ENCODE measurements at regions not wholly inside any gene's neighbourhood (a gene's known extent, or its start where the extent isn't known, plus 50 kb on each side); places are given as distances from the start of the nearest gene placed in this dataset.

DNA sequence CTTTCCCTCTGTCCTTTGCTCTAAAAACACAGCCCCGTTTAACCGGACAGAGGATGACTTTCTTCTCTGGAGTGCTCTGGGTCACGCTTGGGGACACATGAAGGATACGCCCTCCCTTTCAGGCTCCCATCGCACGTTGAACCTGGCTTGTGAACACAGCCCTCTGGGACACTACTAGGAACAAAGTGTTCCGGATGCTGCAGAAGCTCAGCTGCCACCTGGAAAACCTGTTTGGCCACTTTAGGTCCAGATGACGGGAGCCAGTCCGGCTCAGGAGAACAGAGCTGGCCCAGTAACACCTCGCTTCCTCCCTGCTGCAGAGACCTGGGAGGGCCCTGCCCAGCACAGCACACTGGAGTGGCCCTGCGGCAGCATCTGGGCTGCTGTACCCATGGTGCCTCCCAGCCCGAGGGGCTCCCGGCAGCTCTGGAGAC, 60.1 kb downstream of the GADD45G start:
- TF ChIP-seq, protein P1, sequence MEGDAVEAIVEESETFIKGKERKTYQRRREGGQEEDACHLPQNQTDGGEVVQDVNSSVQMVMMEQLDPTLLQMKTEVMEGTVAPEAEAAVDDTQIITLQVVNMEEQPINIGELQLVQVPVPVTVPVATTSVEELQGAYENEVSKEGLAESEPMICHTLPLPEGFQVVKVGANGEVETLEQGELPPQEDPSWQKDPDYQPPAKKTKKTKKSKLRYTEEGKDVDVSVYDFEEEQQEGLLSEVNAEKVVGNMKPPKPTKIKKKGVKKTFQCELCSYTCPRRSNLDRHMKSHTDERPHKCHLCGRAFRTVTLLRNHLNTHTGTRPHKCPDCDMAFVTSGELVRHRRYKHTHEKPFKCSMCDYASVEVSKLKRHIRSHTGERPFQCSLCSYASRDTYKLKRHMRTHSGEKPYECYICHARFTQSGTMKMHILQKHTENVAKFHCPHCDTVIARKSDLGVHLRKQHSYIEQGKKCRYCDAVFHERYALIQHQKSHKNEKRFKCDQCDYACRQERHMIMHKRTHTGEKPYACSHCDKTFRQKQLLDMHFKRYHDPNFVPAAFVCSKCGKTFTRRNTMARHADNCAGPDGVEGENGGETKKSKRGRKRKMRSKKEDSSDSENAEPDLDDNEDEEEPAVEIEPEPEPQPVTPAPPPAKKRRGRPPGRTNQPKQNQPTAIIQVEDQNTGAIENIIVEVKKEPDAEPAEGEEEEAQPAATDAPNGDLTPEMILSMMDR (IDR thresholded peaks at IDR 0.05; ENCODE audit: low read depth, low read length) = no peak
- TF ChIP-seq, protein P2, sequence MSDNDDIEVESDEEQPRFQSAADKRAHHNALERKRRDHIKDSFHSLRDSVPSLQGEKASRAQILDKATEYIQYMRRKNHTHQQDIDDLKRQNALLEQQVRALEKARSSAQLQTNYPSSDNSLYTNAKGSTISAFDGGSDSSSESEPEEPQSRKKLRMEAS (IDR thresholded peaks at IDR 0.05; ENCODE audit: low read depth, low read length) = no peak
- TF ChIP-seq POLR2A (IDR thresholded peaks at IDR 0.05; ENCODE audit: extremely low read depth, insufficient read length) (no peak), MYC (IDR thresholded peaks at IDR 0.05; ENCODE audit: low read depth, low read length) (no peak)
